HG02970 (cell line): ENCODE measurements at regions not wholly inside any gene's neighbourhood (a gene's known extent, or its start where the extent isn't known, plus 50 kb on each side); places are given as distances from the start of the nearest gene placed in this dataset.
"Not testable (repeated sequence)": the region's sequence is repeated elsewhere in the genome, so short reads cannot be mapped to it uniquely, and the experiment has no call there.

Experiments
- ATAC-seq: cut with Tn5 transposase; IDR thresholded peaks from one replicate; pipeline ENCODE4 v1.9.1; 2021; ENCODE audit warnings: mild to moderate bottlenecking, moderate library complexity, moderate number of reproducible peaks; ENCODE audit not compliant: unreplicated experiment, low FRiP score

GRCh38 chr16:72729552-72729951 is 318.4 kb downstream of the ZFHX3 start:
- ATAC-seq, result not testable (repeated sequence)

GRCh38 chr16:72728516-72728915 is 319.4 kb downstream of the ZFHX3 start:
- ATAC-seq, result no peak

DNA sequence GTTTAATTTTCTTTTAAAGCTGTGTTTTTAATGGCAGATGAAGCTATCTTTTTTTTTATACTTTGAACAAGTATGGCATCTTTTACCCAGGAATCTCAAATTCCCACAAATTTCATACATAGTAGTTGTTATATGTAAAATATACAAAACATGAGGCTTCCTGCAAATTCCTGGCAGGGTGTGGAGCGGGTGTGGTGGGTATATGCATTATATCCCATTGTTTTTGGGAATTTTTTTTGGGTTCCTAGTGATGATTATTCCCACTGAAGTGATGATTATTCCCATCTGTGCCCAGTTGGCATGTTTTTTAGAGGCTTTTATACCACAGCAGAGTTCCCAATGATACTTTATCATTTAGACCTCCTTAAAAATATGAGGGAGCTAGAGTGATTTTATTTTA is 320.4 kb downstream of the ZFHX3 start:
- no peak for ATAC-seq

GRCh38 chr16:72725643-72726042 is 322.3 kb downstream of the ZFHX3 start:
- no peak for ATAC-seq

DNA sequence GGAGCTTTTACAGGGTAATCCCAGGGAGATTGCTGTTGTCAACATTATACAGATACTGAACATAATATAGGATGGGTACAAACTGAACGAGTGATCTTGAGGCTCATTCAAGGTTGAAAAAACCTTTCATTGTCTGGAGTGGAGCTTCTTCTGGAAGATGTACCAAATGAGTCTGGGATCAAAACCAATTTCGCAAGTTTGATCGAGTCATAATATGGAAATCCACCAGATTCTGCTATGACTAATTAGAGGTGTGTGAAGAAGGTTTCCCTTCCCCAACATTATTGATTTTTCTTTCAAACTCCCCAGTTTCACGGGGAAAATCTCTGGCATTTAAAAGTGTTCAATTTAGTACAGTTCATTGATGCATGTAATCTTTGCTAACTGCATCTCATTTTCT is 324.1 kb downstream of the ZFHX3 start:
- ATAC-seq, result no peak

DNA sequence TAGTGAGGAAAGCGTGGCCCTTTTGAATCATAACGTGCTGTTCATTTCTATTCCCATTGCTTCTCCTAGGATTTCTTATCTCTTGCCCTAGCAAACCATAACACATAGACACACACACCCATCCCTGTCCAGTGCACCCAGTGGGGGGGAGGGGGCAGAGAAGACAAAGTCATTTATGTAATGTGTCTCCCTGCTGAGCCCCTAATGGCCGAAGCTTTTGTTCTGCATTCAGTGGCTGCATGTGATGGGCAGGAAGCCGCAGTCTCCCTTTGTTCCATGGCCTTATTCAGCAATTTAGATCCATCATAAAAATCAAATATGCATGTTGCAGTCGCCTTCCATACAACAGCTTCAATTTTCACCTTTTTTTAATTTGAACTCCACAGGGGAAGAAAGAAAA is 325.4 kb downstream of the ZFHX3 start:
- no peak for ATAC-seq

DNA sequence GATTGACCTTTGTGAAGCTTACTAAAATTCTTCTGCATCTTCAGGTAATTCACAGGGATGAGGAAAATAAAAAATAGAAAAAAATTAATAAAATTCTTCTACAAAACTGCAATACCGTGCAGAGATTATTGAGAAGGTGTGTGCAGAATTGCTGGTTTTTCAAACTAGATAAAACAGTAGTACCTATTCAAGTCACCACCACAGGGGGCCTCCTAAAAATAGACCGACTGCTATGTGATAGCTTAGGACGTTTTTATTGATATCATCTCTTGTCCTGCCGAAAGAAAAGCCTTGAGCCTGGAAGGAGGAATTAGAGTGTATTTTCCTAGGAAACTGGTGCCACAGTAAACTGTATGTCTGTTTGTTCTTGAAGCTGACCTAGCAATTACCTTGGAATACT is 325.9 kb downstream of the ZFHX3 start:
- ATAC-seq, result no peak

DNA sequence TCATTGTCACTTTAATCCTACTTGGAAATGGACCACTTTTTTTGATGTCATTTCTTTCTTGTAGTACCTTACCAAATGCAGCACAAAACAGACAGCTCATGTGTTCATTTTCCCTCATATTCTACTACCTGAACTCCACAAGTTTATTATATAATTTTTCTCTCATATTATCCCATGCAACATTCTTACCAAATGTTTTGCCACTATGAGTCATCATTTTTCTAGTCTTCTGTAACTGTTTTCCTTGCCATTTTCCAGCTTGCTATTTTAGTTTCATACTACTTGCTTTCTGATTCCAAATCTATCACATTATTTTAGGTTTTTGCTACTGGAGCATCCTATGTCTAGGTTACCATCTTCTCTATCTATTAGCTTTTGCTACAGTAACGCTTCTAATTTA is 332.7 kb downstream of the ZFHX3 start:
- ATAC-seq, result no peak

GRCh38 chr16:72711823-72712222 is 336.1 kb downstream of the ZFHX3 start:
- ATAC-seq, result no peak

- ATAC-seq, result no peak
Measured at GRCh38 chr16:72705801-72706200, 342.1 kb downstream of the ZFHX3 start.

- ATAC-seq, result no peak
Measured at GRCh38 chr16:72704746-72705372, 343.1 kb downstream of the ZFHX3 start.

- ATAC-seq, result no peak
Measured at GRCh38 chr16:72689851-72690250, 358.1 kb downstream of the ZFHX3 start.

DNA sequence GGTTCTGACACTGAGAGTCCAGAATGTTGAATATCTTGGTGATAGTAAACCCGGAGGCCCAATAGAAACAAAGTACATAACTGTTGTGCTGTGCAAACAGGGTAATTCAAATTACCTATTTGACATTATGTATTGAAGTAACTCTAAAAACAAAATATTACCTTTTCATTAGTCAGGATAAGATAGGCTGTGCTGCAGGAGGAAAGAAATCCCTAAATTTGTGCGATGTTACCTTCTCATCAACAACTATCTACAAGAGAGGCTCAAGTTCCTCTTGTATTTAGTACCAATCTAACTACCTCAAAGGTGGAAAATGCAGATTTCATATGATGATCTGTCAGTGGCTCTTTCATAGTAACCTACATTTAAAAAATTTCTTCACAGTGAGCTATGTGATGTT is 367.2 kb downstream of the ZFHX3 start:
- no peak for ATAC-seq

GRCh38 chr16:72679856-72680255 is 368.1 kb downstream of the ZFHX3 start:
- ATAC-seq, result no peak

DNA sequence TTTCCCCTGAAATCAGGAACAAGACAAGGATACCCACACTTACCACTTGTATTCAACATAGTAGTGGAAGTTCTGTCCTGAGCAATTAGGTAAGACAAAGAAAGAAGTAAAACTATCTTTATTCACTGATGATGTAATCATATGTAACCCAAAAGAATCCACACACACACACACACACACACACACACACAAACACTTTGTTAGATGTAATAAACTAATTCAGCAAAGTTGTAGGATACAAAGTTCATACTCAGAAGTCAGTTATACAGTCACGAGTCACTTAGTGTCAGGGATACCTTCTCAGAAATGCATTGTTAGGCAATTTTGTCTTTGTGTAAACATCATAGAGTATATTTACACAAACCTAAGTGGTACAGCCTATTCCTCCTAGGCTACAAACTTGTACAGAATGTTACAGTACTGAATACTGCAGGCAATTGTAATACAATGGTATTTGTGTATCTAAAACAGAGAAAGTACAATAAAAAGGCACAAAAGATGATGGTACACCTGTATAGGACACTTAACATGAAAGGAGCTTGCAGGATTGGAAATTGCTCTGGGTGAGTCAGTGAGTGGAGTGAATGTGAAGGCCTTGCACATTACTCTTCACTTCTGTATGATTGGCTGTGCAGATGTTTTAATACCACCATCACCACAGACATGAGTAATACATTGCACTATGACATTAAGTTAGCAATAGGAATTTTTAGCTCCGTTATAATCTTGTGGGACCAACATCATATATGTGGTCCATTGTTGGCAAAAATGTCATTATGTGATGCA is 370.1 kb downstream of the ZFHX3 start:
- ATAC-seq, result no peak

DNA sequence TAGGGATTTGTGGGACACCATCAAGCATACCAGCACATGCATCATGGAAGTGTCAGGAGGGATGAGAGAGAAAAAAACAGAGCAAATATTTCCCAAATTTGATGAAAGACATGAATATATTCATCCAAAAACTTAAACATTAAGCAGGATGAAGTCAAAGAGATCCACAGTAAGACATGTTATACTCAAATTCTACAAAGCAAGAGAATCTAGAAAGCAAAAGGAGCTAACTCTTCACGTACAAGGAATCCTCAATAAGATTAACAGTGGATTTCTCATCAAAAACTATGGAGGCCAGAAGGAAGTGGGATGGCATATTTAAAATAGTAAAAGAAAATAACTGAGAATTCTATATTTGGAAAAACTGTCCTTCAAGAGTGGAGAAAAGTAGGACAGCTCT is 374.8 kb downstream of the ZFHX3 start:
- no peak for ATAC-seq

DNA sequence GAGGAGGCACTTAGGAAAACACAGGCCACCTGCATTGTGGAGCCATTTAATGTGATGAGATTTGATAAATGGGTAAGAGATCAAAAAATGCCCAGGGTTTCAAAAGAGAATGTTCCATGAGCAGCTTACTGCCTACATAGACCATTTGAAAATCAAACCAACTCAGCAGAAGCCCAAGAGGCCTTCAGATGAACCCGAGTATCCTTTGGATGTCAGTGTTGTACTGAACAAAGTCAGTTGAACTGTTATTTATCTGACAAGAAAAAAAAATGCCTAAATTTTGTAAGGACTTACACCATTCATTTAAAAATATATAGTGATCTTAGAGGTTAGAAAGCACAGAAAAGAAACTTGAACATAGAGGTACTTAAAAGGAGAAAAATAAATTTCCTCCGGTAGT is 381.7 kb downstream of the ZFHX3 start:
- no peak for ATAC-seq

- no peak for ATAC-seq
Measured at GRCh38 chr16:72665701-72666100, 382.2 kb downstream of the ZFHX3 start.

DNA sequence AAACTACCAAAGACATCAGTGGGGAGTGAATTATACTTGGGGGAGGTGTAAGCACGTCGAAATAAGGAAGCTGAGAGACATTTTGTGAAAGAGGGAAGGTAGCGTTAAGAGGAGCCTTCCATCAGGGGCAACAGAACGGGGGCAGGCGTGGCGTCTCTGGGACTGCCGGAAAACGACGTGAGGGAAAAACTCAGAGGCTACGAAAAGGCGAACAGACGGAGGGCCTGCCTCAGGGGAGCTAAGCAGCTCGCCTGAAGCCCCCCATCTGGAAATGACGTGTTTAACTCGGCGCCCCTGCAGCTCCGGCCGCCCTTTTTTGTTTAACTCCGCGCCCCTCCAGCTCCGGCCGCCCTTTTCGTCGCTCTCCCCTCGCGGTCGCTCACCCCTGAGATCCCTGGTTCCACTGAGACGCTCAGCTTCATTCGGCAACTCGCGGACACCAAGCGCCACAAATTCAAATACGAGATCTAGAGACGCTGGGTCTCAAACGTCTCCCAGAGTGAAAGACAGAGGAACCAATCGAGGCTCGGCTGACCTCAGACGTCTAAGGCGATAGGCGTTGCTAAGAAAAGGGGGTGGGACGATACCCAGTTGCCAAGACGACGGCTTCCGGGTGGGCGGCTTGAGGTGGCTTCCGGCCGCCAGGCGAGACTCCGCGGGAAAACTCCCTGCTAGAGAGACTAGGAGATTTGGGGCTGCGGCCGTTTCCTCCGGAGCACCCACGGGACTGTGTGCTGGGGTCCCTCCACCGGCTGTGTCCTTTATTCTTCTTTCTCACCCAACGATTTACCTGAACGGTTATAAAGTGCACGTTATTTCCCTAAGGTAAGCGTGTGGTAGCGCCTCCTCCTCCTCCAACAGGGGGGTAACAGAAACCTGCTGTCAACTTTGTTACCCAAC is 383.2 kb downstream of the ZFHX3 start:
- peak; percentile 99 for ATAC-seq

GRCh38 chr16:72664056-72664508 is 383.8 kb downstream of the ZFHX3 start:
- ATAC-seq, result no peak
